Tibial nerve (tissue), 4 donors: ENCODE measurements at regions not wholly inside any gene's neighbourhood (a gene's known extent, or its start where the extent isn't known, plus 50 kb on each side); places are given as distances from the start of the nearest gene placed in this dataset.

ENCODE experiments used
- DNase-seq, 2 donors: peaks; one replicate each; pipeline ENCODE4 v3.0.0-alpha.2; 2019; ENCODE audit warnings: low spot score in 2 of 2
- H3K27ac ChIP-seq, 4 donors: fragments of 200-600 bp; sonication (generic) in 3 of 4; one replicate each; pipeline ENCODE4 v1.5.1; 2017 to 2019; ENCODE audit warnings: mild to moderate bottlenecking in 1 of 4
- H3K27me3 ChIP-seq, 2 donors: fragments of 200-600 bp; sonication (generic) in 1 of 2; one replicate each; pipeline versions ENCODE4 v1.5.1 to v1.6.0; 2017 to 2019
- H3K36me3 ChIP-seq, 3 donors: fragments of 200-600 bp; sonication (generic); one replicate each; pipeline ENCODE4 v1.5.1; 2018 to 2019
- H3K4me1 ChIP-seq, 4 donors: fragments of 200-600 bp; sonication (generic) in 3 of 4; one replicate each; pipeline ENCODE4 v1.5.1; 2017 to 2019
- H3K4me3 ChIP-seq, 4 donors: fragments of 200-600 bp; sonication (generic) in 3 of 4; one replicate each; pipeline ENCODE4 v1.5.1; 2017 to 2019; ENCODE audit warnings: mild to moderate bottlenecking in 1 of 4, moderate library complexity in 1 of 4
- H3K9me3 ChIP-seq, 4 donors: fragments of 200-600 bp; sonication (generic) in 3 of 4; one replicate each; pipeline ENCODE4 v1.5.1; 2017 to 2019
- EP300 ChIP-seq, 2 donors: sonication (generic); formaldehyde crosslinking; IDR thresholded peaks; one replicate each; pipeline ENCODE4 v1.6.1; 2017; ENCODE audit warnings: antibody characterized with exemption in 2 of 2, mild to moderate bottlenecking in 1 of 2
- POLR2A ChIP-seq, 2 donors: fragments of 450-650 bp; IDR thresholded peaks; one replicate each; pipeline ENCODE4 v1.6.1; 2017; ENCODE audit warnings: antibody characterized with exemption in 2 of 2, mild to moderate bottlenecking in 2 of 2, moderate library complexity in 2 of 2
- WGBS, 2 donors: methylation state at CpG; one replicate each; pipeline ENCODE4 v1.1.5; 2018; 5-methylcytosine and 5-hydroxymethylcytosine counted together
- TF ChIP-seq, protein P1 (sequence below), 5 experiments: fragments of 200-600 bp in 3 of 5; fragments of 450-650 bp in 2 of 5; sonication (generic) in 3 of 5; IDR thresholded peaks; one replicate each; pipeline ENCODE4 v1.5.1; 2016 to 2019; ENCODE audit warnings: antibody characterized with exemption in 5 of 5, mild to moderate bottlenecking in 3 of 5, moderate library complexity in 2 of 5

DNA sequence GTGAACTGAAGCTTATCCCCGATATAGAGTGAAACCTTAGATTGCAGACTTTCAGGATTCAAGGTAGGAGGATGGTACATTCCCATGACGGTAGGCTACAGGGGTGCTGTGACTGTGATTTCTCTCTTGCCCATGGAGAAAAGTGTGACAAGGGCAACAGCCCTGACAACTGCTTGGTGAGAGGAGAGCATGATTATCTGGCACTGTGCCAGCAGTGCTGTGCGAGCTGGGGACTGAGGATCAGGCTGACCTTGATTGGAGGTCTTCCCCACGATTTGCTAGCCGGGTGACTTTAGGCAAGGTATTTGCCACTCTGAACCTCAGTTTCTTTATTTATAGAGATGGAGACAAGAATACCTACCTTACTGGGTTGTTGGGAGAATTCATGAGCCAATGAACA is 229.5 kb downstream of the PTEN start:
- H3K27me3 ChIP-seq, result no peaks in the 10 kb centered on the region
- TF ChIP-seq, protein P1, sequence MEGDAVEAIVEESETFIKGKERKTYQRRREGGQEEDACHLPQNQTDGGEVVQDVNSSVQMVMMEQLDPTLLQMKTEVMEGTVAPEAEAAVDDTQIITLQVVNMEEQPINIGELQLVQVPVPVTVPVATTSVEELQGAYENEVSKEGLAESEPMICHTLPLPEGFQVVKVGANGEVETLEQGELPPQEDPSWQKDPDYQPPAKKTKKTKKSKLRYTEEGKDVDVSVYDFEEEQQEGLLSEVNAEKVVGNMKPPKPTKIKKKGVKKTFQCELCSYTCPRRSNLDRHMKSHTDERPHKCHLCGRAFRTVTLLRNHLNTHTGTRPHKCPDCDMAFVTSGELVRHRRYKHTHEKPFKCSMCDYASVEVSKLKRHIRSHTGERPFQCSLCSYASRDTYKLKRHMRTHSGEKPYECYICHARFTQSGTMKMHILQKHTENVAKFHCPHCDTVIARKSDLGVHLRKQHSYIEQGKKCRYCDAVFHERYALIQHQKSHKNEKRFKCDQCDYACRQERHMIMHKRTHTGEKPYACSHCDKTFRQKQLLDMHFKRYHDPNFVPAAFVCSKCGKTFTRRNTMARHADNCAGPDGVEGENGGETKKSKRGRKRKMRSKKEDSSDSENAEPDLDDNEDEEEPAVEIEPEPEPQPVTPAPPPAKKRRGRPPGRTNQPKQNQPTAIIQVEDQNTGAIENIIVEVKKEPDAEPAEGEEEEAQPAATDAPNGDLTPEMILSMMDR (IDR thresholded peaks at IDR 0.05), result no peak
- TF ChIP-seq EP300 (IDR thresholded peaks at IDR 0.05) (no peak), POLR2A (IDR thresholded peaks at IDR 0.05) (no peak)
- no peak overlapping the region for H3K27ac ChIP-seq
- no peak for DNase-seq
- H3K36me3 ChIP-seq, result no peaks in the 10 kb centered on the region
- peaks cover 0 to 10% (median 1%) of the 10 kb centered on the region in 4 donors for H3K4me1 ChIP-seq
- H3K4me3 ChIP-seq, result no peak overlapping the region
- WGBS, 2 donors, result 76 to 80% methylated on average over 5 of the region's 5 CpGs
- no peaks in the 10 kb centered on the region for H3K9me3 ChIP-seq

DNA sequence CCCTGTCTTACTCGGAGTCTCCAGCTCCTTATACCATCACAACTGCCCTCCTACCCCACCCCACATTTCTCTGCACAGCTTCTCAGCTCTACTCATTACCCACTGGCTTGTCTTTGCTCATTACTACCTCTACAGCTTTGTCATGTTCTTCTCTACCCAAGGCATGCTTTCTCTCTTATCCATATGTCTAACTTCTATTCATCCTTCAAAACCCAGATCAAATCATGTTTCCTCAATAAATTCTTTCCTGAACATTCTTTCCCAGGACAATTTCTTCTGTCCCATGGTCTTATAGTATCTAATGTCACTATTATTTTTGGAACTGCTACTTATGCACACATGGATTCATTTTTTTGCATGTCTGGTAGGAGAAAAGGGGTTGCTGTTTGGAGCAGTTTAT is 231.4 kb downstream of the PTEN start:
- no peaks in the 10 kb centered on the region for H3K27me3 ChIP-seq
- no peak overlapping the region for H3K27ac ChIP-seq
- H3K9me3 ChIP-seq, result no peaks in the 10 kb centered on the region
- TF ChIP-seq, protein P1 (IDR thresholded peaks at IDR 0.05), result no peak
- no peak for TF ChIP-seq EP300 (IDR thresholded peaks at IDR 0.05)
- TF ChIP-seq POLR2A (IDR thresholded peaks at IDR 0.05), result no peak
- 94 to 100% methylated on average over 1 of the region's 1 CpG for WGBS, 2 donors
- H3K4me3 ChIP-seq, result no peak overlapping the region
- DNase-seq, result no peak
- H3K36me3 ChIP-seq, result no peaks in the 10 kb centered on the region
- H3K4me1 ChIP-seq, result peaks cover 0 to 10% (median 1%) of the 10 kb centered on the region in 4 donors

DNA sequence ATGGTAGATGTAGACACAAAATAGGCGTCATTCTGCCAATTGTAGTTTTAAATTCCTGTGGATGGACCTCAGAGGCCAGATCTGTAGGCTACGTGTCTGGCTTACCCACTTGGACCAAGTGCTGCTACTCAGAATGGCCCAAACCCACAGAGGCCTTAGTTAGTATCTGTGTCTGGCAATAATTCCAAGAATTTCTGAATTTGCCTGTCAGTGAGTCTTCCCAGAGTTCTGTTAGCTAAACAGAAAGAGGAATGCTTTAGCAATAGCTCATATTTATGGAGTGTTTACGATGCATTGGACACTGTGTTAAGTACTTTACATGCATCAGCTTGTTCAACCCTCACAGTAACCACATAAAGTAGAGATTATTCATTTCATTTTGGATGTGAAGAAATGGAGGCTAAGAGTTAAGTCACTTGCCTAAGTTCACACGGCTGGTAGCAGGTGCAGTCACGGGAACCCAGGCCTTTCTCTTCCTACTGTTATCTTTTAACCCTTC is 231.8 kb downstream of the PTEN start:
- peaks cover 0 to 10% (median 1%) of the 10 kb centered on the region in 4 donors for H3K4me1 ChIP-seq
- no peaks in the 10 kb centered on the region for H3K9me3 ChIP-seq
- no peaks in the 10 kb centered on the region for H3K27me3 ChIP-seq
- H3K36me3 ChIP-seq, result no peaks in the 10 kb centered on the region
- TF ChIP-seq POLR2A (IDR thresholded peaks at IDR 0.05) (no peak), EP300 (IDR thresholded peaks at IDR 0.05) (no peak)
- TF ChIP-seq, protein P1 (IDR thresholded peaks at IDR 0.05), result no peak
- H3K4me3 ChIP-seq, result no peak overlapping the region
- no peak overlapping the region for H3K27ac ChIP-seq
- WGBS, 2 donors, result 35 to 40% methylated on average over 5 of the region's 5 CpGs
- DNase-seq, result no peak

DNA sequence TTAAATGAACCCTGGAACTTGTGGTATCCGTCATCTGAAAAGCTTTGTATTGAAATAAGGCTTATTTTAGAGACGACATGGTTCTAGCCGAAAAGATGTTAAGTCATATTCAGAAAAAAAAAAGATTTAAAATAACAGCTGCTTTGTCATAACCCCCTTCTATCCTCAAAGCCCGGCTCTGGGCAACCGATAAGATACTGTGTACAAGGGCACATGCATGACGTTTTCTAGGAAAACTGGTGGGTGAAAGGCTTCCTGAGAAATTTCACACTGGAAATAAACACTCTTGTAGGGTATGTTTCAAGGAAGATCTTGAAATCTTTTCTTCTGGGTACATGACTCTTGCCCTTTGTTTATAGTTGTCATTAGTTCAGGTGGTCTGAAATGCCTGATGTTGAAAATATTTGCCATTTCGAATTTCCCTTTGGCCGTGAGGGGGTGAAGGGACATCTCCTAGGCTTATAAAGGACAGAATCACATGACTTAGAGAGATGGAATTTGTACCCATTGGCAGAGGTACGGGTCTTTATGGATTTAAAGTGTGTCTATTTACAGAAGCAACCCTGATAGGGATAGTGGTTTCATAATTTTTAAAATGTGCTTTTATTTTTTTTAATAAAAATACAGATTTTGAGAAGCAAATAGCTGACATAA is 232.5 kb downstream of the PTEN start:
- H3K27ac ChIP-seq, result no peak overlapping the region
- H3K4me3 ChIP-seq, result no peak overlapping the region
- H3K9me3 ChIP-seq, result no peaks in the 10 kb centered on the region
- TF ChIP-seq EP300 (IDR thresholded peaks at IDR 0.05), result no peak
- TF ChIP-seq, protein P1 (IDR thresholded peaks at IDR 0.05), result no peak
- TF ChIP-seq POLR2A (IDR thresholded peaks at IDR 0.05), result no peak
- H3K36me3 ChIP-seq, result no peaks in the 10 kb centered on the region
- no peak for DNase-seq
- peaks cover 0 to 10% (median 2%) of the 10 kb centered on the region in 4 donors for H3K4me1 ChIP-seq
- 56 to 58% methylated on average over 9 of the region's 9 CpGs for WGBS, 2 donors
- no peaks in the 10 kb centered on the region for H3K27me3 ChIP-seq

DNA sequence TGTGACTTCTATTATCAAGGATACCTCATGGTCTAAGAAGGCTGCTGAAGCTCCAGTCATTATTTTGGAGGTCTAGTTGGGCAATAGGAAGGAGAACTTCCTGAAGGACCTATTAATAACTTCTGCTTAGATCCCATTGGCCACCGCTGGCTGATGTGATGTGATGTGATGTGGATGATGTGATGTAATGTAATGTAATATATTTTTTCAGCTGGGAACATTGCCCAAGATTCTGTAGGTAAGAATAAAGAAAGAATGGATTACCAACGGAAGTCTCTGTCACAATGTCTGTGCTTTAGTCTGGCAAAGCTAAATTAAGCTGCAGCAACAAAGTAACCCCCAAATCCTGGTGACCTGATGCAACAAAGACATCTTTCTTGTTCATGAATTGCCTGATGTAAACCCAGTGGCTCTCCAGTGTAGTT is 233.7 kb downstream of the PTEN start:
- no peak overlapping the region for H3K27ac ChIP-seq
- H3K4me3 ChIP-seq, result no peak overlapping the region
- peaks cover 0 to 10% (median 4%) of the 10 kb centered on the region in 4 donors for H3K4me1 ChIP-seq
- no peaks in the 10 kb centered on the region for H3K36me3 ChIP-seq
- no peaks in the 10 kb centered on the region for H3K9me3 ChIP-seq
- DNase-seq, result no peak
- WGBS, 2 donors, result 88 to 90% methylated on average over 2 of the region's 2 CpGs
- TF ChIP-seq EP300 (IDR thresholded peaks at IDR 0.05) (no peak), POLR2A (IDR thresholded peaks at IDR 0.05) (no peak)
- TF ChIP-seq, protein P1 (IDR thresholded peaks at IDR 0.05), result no peak
- H3K27me3 ChIP-seq, result no peaks in the 10 kb centered on the region
